ENCODE measurements at regions not wholly inside any gene's neighbourhood (a gene's known extent, or its start where the extent isn't known, plus 50 kb on each side); places are given as distances from the start of the nearest gene placed in this dataset.

GRCh38 chr7:110400411-110400810, 690.5 kb upstream of the LRRN3 start:
- Histone ChIP-seq H3K79me2 (no peaks in the 10 kb centered on the region), H3K27me3 (ENCODE audit: control insufficient read depth, insufficient read depth, low read length) (no peaks in the 10 kb centered on the region), H3K36me3 (ENCODE audit: control insufficient read depth, insufficient read depth, low read length) (no peaks in the 10 kb centered on the region), H3K9me3 (ENCODE audit: control insufficient read depth, low read length) (no peaks in the 10 kb centered on the region), H3K4me1 (no peaks in the 10 kb centered on the region), H3K4me3 (ENCODE audit: low read depth, low read length) (no peak overlapping the region), H2AFZ (no peak overlapping the region), H3K27ac (no peak overlapping the region), H3K9ac (no peak overlapping the region), H3K4me2 (ENCODE audit: low read length) (no peak overlapping the region)
- TF ChIP-seq CTCF (IDR thresholded peaks at IDR 0.05) = no peak

GRCh38 chr7:110407242-110407641, 683.7 kb upstream of the LRRN3 start:
- Histone ChIP-seq H3K27me3 (ENCODE audit: control insufficient read depth, insufficient read depth, low read length) (no peaks in the 10 kb centered on the region), H3K4me1 (no peaks in the 10 kb centered on the region), H3K4me2 (ENCODE audit: low read length) (no peak overlapping the region), H3K27ac (no peak overlapping the region), H3K9ac (no peak overlapping the region), H3K4me3 (ENCODE audit: low read depth, low read length) (no peak overlapping the region), H3K9me3 (ENCODE audit: control insufficient read depth, low read length) (no peaks in the 10 kb centered on the region), H3K79me2 (no peaks in the 10 kb centered on the region), H3K36me3 (ENCODE audit: control insufficient read depth, insufficient read depth, low read length) (no peaks in the 10 kb centered on the region), H2AFZ (no peak overlapping the region)
- no peak for TF ChIP-seq CTCF (IDR thresholded peaks at IDR 0.05)

GRCh38 chr7:110407706-110408105, 683.2 kb upstream of the LRRN3 start:
- H3K4me1 ChIP-seq = no peaks in the 10 kb centered on the region
- no peaks in the 10 kb centered on the region for H3K79me2 ChIP-seq
- no peak overlapping the region for H3K27ac ChIP-seq
- H3K4me3 ChIP-seq (ENCODE audit: low read depth, low read length) = no peak overlapping the region
- no peaks in the 10 kb centered on the region for H3K36me3 ChIP-seq (ENCODE audit: control insufficient read depth, insufficient read depth, low read length)
- no peaks in the 10 kb centered on the region for H3K9me3 ChIP-seq (ENCODE audit: control insufficient read depth, low read length)
- no peak overlapping the region for H3K4me2 ChIP-seq (ENCODE audit: low read length)
- H3K9ac ChIP-seq = no peak overlapping the region
- no peak overlapping the region for H2AFZ ChIP-seq
- no peak for TF ChIP-seq CTCF (IDR thresholded peaks at IDR 0.05)
- no peaks in the 10 kb centered on the region for H3K27me3 ChIP-seq (ENCODE audit: control insufficient read depth, insufficient read depth, low read length)

- no peaks in the 10 kb centered on the region for H3K4me1 ChIP-seq
- no peak overlapping the region for H3K4me3 ChIP-seq (ENCODE audit: low read depth, low read length)
- no peak overlapping the region for H3K27ac ChIP-seq
- H3K4me2 ChIP-seq (ENCODE audit: low read length) = no peak overlapping the region
- no peaks in the 10 kb centered on the region for H3K36me3 ChIP-seq (ENCODE audit: control insufficient read depth, insufficient read depth, low read length)
- H3K9me3 ChIP-seq (ENCODE audit: control insufficient read depth, low read length) = no peaks in the 10 kb centered on the region
- H3K9ac ChIP-seq = no peak overlapping the region
- TF ChIP-seq CTCF (IDR thresholded peaks at IDR 0.05) = no peak
- no peak overlapping the region for H2AFZ ChIP-seq
- H3K27me3 ChIP-seq (ENCODE audit: control insufficient read depth, insufficient read depth, low read length) = no peaks in the 10 kb centered on the region
- H3K79me2 ChIP-seq = no peaks in the 10 kb centered on the region
These were observed 678.3 kb upstream of the LRRN3 start for GRCh38 chr7:110412614-110413013.

GRCh38 chr7:110413038-110413437, 677.9 kb upstream of the LRRN3 start:
- no peaks in the 10 kb centered on the region for H3K36me3 ChIP-seq (ENCODE audit: control insufficient read depth, insufficient read depth, low read length)

More at GRCh38 chr7:110413038-110413437, 677.9 kb upstream of the LRRN3 start:
- H3K9ac ChIP-seq = no peak overlapping the region
- no peaks in the 10 kb centered on the region for H3K27me3 ChIP-seq (ENCODE audit: control insufficient read depth, insufficient read depth, low read length)
- H2AFZ ChIP-seq = no peak overlapping the region
- H3K4me3 ChIP-seq (ENCODE audit: low read depth, low read length) = no peak overlapping the region
- H3K9me3 ChIP-seq (ENCODE audit: control insufficient read depth, low read length) = no peaks in the 10 kb centered on the region
- no peaks in the 10 kb centered on the region for H3K79me2 ChIP-seq
- no peak overlapping the region for H3K4me2 ChIP-seq (ENCODE audit: low read length)
- no peak for TF ChIP-seq CTCF (IDR thresholded peaks at IDR 0.05)
- no peak overlapping the region for H3K27ac ChIP-seq
- H3K4me1 ChIP-seq = no peaks in the 10 kb centered on the region
